HL-60 (cell line): ENCODE measurements at regions not wholly inside any gene's neighbourhood (a gene's known extent, or its start where the extent isn't known, plus 50 kb on each side); places are given as distances from the start of the nearest gene placed in this dataset.

Experiments used
- DNase-seq, 2 experiments: peaks; one replicate each; pipeline ENCODE4 v3.0.0-alpha.2; 2010 to 2020; ENCODE audit warnings: low read depth in 1 of 2, low spot score in 1 of 2
- H3K27ac ChIP-seq: fragments of 250-450 bp; sonication (Bioruptor Pico); replicated peaks from 2 replicates; pipeline ENCODE4 v1.5.1; 2020; ENCODE audit warnings: mild to moderate bottlenecking, moderate library complexity
- H3K27me3 ChIP-seq: fragments of 250-450 bp; sonication (Bioruptor Pico); 2 replicates; pipeline ENCODE4 v1.5.1; 2021; ENCODE audit warnings: mild to moderate bottlenecking, moderate library complexity; ENCODE audit not compliant: insufficient read depth, poor library complexity, severe bottlenecking
- H3K4me3 ChIP-seq: replicated peaks from 2 replicates; pipeline ENCODE4 v1.5.1; 2011; ENCODE audit warnings: mild to moderate bottlenecking, control low read depth, low read length; ENCODE audit not compliant: insufficient read depth
- CTCF ChIP-seq: IDR thresholded peaks from one replicate; pipeline ENCODE4 v1.5.1; 2011; ENCODE audit warnings: low read length, control low read depth, inconsistent platforms; ENCODE audit not compliant: insufficient read depth
- GABPA ChIP-seq: IDR thresholded peaks from 2 replicates; pipeline ENCODE4 v1.6.1; 2012; ENCODE audit warnings: low read depth
- POLR2AphosphoS5 ChIP-seq: IDR thresholded peaks from 2 replicates; pipeline ENCODE4 v1.6.1; 2012; ENCODE audit warnings: low read depth
- REST ChIP-seq: IDR thresholded peaks from 2 replicates; pipeline ENCODE4 v1.6.1; 2012; ENCODE audit warnings: low read depth; ENCODE audit not compliant: insufficient replicate concordance
- SPI1 ChIP-seq: IDR thresholded peaks from 2 replicates; pipeline ENCODE4 v1.6.1; 2012; ENCODE audit warnings: low read depth, mild to moderate bottlenecking, borderline replicate concordance

- H3K27ac ChIP-seq = no peak overlapping the region
- H3K4me3 ChIP-seq = no peak overlapping the region
- TF ChIP-seq SPI1 (no peak), CTCF (no peak), REST (no peak), GABPA (no peak), POLR2AphosphoS5 (no peak)
- no peak for DNase-seq
- no peaks in the 10 kb centered on the region for H3K27me3 ChIP-seq
Observed at GRCh38 chr5:121757753-121758152, 93.9 kb upstream of the FTMT start.

- no peak for TF ChIP-seq REST
- no peak for TF ChIP-seq SPI1
- TF ChIP-seq POLR2AphosphoS5 = no peak
- no peak for TF ChIP-seq CTCF
- TF ChIP-seq GABPA = no peak
- Histone ChIP-seq H3K27me3 (no peaks in the 10 kb centered on the region), H3K4me3 (no peak overlapping the region), H3K27ac (no peak overlapping the region)
- DNase-seq = no peak
Observed at GRCh38 chr5:121758615-121759014, 93.1 kb upstream of the FTMT start.

- H3K4me3 ChIP-seq = no peak overlapping the region
- no peaks in the 10 kb centered on the region for H3K27me3 ChIP-seq
- TF ChIP-seq SPI1 = no peak
- TF ChIP-seq POLR2AphosphoS5 = no peak
- no peak for TF ChIP-seq CTCF
- TF ChIP-seq GABPA = no peak
- no peak for TF ChIP-seq REST
- no peak overlapping the region for H3K27ac ChIP-seq
- DNase-seq = no peak
Observed at GRCh38 chr5:121762426-121762825, 89.3 kb upstream of the FTMT start.
